ENCODE measurements at regions not wholly inside any gene's neighbourhood (a gene's known extent, or its start where the extent isn't known, plus 50 kb on each side); places are given as distances from the start of the nearest gene placed in this dataset.

GRCh38 chr5:100970646-100971255, 67.7 kb upstream of the ST8SIA4 start:
- no peak for TF ChIP-seq CTCF (IDR thresholded peaks at IDR 0.05; ENCODE audit: borderline replicate concordance, extremely low read depth, low read length, poor library complexity, severe bottlenecking)
- TF ChIP-seq EZH2 (IDR thresholded peaks at IDR 0.05; ENCODE audit: borderline replicate concordance, low read depth, low read length, severe bottlenecking): no peak

All from DND-41 (cell line).